B cell (primary cell): ENCODE measurements at regions not wholly inside any gene's neighbourhood (a gene's known extent, or its start where the extent isn't known, plus 50 kb on each side); places are given as distances from the start of the nearest gene placed in this dataset.

Experiments
- ATAC-seq: fragments of 200-7000 bp; cut with Tn5 transposase; one replicate; pipeline ENCODE4 v1.10.0; 2021; ENCODE audit warnings: low read depth, mild to moderate bottlenecking, moderate number of reproducible peaks, moderate library complexity
- CTCF ChIA-PET: fragments of 350-600 bp; sonication (Branson Sonifier 250); formaldehyde crosslinking; loops from one replicate; lab custom pipeline; 2021; ENCODE audit warnings: antibody characterized with exemption, inconsistent platforms; lab: Charles Lee
- POLR2A ChIA-PET: fragments of 350-600 bp; sonication (Branson Sonifier 250); formaldehyde crosslinking; loops from one replicate; lab custom pipeline; 2021; ENCODE audit warnings: antibody characterized with exemption; lab: Charles Lee
- DNase-seq: peaks from one replicate; pipeline ENCODE4 v3.0.0; 2013
- H2AFZ ChIP-seq: 2 replicates; pipeline ENCODE4 v1.6.1; 2012; ENCODE audit warnings: mild to moderate bottlenecking, low read depth, low read length; ENCODE audit not compliant: insufficient read depth, poor library complexity, severe bottlenecking
- H3K27ac ChIP-seq, 2 donors: 1 replicate in 1 of 2; 2 replicates in 1 of 2; pipeline ENCODE4 v1.5.1; 2012 to 2013; ENCODE audit warnings: low read length in 2 of 2, mild to moderate bottlenecking in 2 of 2, moderate library complexity in 1 of 2
- H3K27me3 ChIP-seq, 4 experiments: fragments of 200-600 bp in 1 of 4; sonication (generic) in 1 of 4; replicated peaks in 1 of 4; 1 replicate in 2 of 4; 2 replicates in 2 of 4; pipeline versions ENCODE4 v1.6.1 to v1.7.0; 2013 to 2016; ENCODE audit warnings: low read length in 3 of 4, mild to moderate bottlenecking in 2 of 4, mixed read lengths in 1 of 4, moderate library complexity in 1 of 4; ENCODE audit not compliant: insufficient read depth in 4 of 4, control insufficient read depth in 3 of 4; ENCODE audit errors: control extremely low read depth in 1 of 4
- H3K36me3 ChIP-seq, 2 experiments: replicated peaks in 1 of 2; 1 replicate in 1 of 2; 2 replicates in 1 of 2; pipeline versions ENCODE4 v1.6.1 to v1.7.1; 2013; ENCODE audit warnings: low read length in 1 of 2; ENCODE audit not compliant: insufficient read depth in 2 of 2, control insufficient read depth in 1 of 2; ENCODE audit errors: control extremely low read depth in 1 of 2, extremely low read depth in 1 of 2
- H3K4me1 ChIP-seq, 2 donors: fragments of 200-600 bp in 1 of 2; sonication (generic) in 1 of 2; 1 replicate in 1 of 2; 2 replicates in 1 of 2; pipeline versions ENCODE4 v1.5.1 to v1.6.1; 2013 to 2017; ENCODE audit warnings: low read length in 2 of 2; ENCODE audit not compliant: control insufficient read depth in 2 of 2, insufficient read depth in 2 of 2
- H3K4me2 ChIP-seq: replicated peaks from 2 replicates; pipeline ENCODE3; 2012; ENCODE audit warnings: mild to moderate bottlenecking, low read depth, low read length; ENCODE audit not compliant: poor library complexity, severe bottlenecking
- H3K4me3 ChIP-seq, 5 experiments: fragments of 200-600 bp in 1 of 5; sonication (generic) in 1 of 5; 1 replicate in 3 of 5; 2 replicates in 2 of 5; pipeline versions ENCODE4 v1.5.1 to v1.7.0; 2011 to 2016; ENCODE audit warnings: low read length in 4 of 5, mild to moderate bottlenecking in 4 of 5, low read depth in 2 of 5, control low read depth in 1 of 5, moderate library complexity in 1 of 5; ENCODE audit not compliant: insufficient read depth in 1 of 5; ENCODE audit errors: control extremely low read depth in 1 of 5, extremely low read depth in 1 of 5
- H3K79me2 ChIP-seq: fragments of 200-600 bp; sonication (generic); one replicate; pipeline ENCODE4 v1.6.0; 2016; ENCODE audit warnings: low read length; ENCODE audit not compliant: control insufficient read depth, insufficient read depth
- H3K9ac ChIP-seq: fragments of 200-600 bp; sonication (generic); 2 replicates; pipeline ENCODE4 v1.6.1; 2017; ENCODE audit warnings: mild to moderate bottlenecking, low read length, moderate library complexity
- H3K9me3 ChIP-seq, 3 donors: one replicate each; pipeline versions ENCODE4 v1.6.1 to v1.7.1; 2013; ENCODE audit warnings: low read length in 2 of 3; ENCODE audit not compliant: control insufficient read depth in 2 of 3, insufficient read depth in 1 of 3; ENCODE audit errors: control extremely low read depth in 1 of 3
- H4K20me1 ChIP-seq: 2 replicates; pipeline ENCODE4 v1.6.0; 2012; ENCODE audit warnings: mild to moderate bottlenecking, low read length; ENCODE audit not compliant: insufficient read depth, control insufficient read depth, poor library complexity, severe bottlenecking
- H3K27ac Mint-ChIP-seq: one replicate; pipeline ENCODE4 v1.8.0; 2021; ENCODE audit warnings: mixed read lengths
- H3K27me3 Mint-ChIP-seq: one replicate; pipeline ENCODE4 v1.8.0; 2021; ENCODE audit warnings: mixed read lengths
- H3K4me1 Mint-ChIP-seq: one replicate; pipeline ENCODE4 v1.8.0; 2021; ENCODE audit warnings: mixed read lengths
- H3K4me3 Mint-ChIP-seq: one replicate; pipeline ENCODE4 v1.8.0; 2021; ENCODE audit warnings: mixed read lengths
- H3K9me3 Mint-ChIP-seq: one replicate; pipeline ENCODE4 v1.8.0; 2022; ENCODE audit warnings: mixed read lengths; ENCODE audit not compliant: insufficient read depth
- EZH2 ChIP-seq: IDR thresholded peaks from 2 replicates; pipeline ENCODE4 v1.6.1; 2012; ENCODE audit warnings: borderline replicate concordance, low read depth, mild to moderate bottlenecking, moderate library complexity, low read length; ENCODE audit not compliant: insufficient read depth, poor library complexity, severe bottlenecking
- WGBS: methylation state at CpG from one replicate; pipeline ENCODE4 v1.1.5; 2013; ENCODE audit warnings: missing lambda C conversion rate; ENCODE audit not compliant: insufficient coverage; 5-methylcytosine and 5-hydroxymethylcytosine counted together
- intact Hi-C: fragments of 100-400 bp; cut with micrococcal nuclease; formaldehyde crosslinking; loops from one replicate; pipeline ENCODE4 v1.10.0; 2022
- TF ChIP-seq, protein P1 (sequence below): fragments of 200-600 bp; IDR thresholded peaks from one replicate; pipeline ENCODE4 v1.8.0; 2022; ENCODE audit warnings: antibody characterized with exemption, mild to moderate bottlenecking

DNA sequence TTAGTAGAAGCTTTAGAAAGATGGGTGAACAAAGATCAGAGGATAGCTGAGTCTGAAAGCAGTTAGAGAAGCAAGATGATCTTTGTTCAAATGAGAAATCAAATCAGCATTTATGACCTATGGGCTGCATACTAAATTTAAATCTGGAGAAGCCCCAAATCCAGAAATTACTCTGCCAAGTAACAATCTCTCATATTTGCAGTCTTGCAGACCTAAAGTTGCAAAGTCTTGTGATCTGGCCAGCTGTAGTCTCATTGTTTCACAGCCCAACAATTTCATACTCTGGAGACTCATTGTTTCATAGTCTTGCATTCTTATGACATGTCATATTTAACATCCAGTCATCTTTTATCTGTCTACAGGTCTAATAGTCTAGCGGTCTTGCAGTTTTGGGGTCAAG, 364.9 kb upstream of the RSPO3 start:
- no peak overlapping the region for H3K9ac ChIP-seq
- H3K27me3 Mint-ChIP-seq, result no peaks in the 10 kb centered on the region
- whole genome bisulfite sequencing, result no CpG with 5 or more reads among the region's 1 CpG
- no peaks in the 10 kb centered on the region for H3K27me3 ChIP-seq
- H3K4me1 Mint-ChIP-seq, result no peaks in the 10 kb centered on the region
- H3K4me3 ChIP-seq, result no peak overlapping the region
- DNase-seq, result no peak
- H3K27ac Mint-ChIP-seq, result no peak overlapping the region
- intact Hi-C loops, result no loop called here
- H3K27ac ChIP-seq, result no peak overlapping the region
- H3K36me3 ChIP-seq, result no peaks in the 10 kb centered on the region
- no peak overlapping the region for H3K4me2 ChIP-seq
- no peak overlapping the region for H2AFZ ChIP-seq
- H3K4me1 ChIP-seq, result no peaks in the 10 kb centered on the region
- ChIA-PET POLR2A (no interaction called here), CTCF (no interaction called here)
- H4K20me1 ChIP-seq, result no peaks in the 10 kb centered on the region
- no peaks in the 10 kb centered on the region for H3K9me3 ChIP-seq
- TF ChIP-seq, protein P1, sequence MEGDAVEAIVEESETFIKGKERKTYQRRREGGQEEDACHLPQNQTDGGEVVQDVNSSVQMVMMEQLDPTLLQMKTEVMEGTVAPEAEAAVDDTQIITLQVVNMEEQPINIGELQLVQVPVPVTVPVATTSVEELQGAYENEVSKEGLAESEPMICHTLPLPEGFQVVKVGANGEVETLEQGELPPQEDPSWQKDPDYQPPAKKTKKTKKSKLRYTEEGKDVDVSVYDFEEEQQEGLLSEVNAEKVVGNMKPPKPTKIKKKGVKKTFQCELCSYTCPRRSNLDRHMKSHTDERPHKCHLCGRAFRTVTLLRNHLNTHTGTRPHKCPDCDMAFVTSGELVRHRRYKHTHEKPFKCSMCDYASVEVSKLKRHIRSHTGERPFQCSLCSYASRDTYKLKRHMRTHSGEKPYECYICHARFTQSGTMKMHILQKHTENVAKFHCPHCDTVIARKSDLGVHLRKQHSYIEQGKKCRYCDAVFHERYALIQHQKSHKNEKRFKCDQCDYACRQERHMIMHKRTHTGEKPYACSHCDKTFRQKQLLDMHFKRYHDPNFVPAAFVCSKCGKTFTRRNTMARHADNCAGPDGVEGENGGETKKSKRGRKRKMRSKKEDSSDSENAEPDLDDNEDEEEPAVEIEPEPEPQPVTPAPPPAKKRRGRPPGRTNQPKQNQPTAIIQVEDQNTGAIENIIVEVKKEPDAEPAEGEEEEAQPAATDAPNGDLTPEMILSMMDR, result no peak
- no peak for TF ChIP-seq EZH2
- no peak overlapping the region for H3K4me3 Mint-ChIP-seq
- H3K9me3 Mint-ChIP-seq, result peaks cover 2% of the 10 kb centered on the region
- no peaks in the 10 kb centered on the region for H3K79me2 ChIP-seq
- no peak for ATAC-seq

DNA sequence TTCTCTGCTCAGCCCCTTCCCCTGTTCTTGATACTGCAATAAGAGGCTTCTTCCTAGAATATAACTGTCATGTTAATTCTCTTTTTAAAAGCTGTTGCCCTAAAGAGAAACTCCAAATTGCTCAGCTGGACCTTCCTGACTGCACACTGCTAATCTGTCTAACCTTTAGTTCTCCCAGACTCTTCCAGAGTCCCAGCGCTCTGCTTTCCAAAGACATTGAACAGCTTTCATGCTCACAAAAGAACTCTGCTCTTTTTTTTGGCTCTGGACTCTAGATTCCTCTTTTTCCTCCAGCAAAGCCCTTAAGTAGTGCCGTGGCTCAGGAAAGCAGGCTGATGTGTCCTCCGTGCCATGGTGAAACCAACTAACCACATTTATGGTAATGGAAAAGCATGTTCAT, 356.6 kb upstream of the RSPO3 start:
- H4K20me1 ChIP-seq, result no peaks in the 10 kb centered on the region
- no peak overlapping the region for H3K27ac ChIP-seq
- no peak overlapping the region for H3K4me3 Mint-ChIP-seq
- H3K4me1 ChIP-seq, result no peaks in the 10 kb centered on the region
- ATAC-seq, result no peak
- H3K9me3 Mint-ChIP-seq, result no peaks in the 10 kb centered on the region
- intact Hi-C loops, result no loop called here
- no peaks in the 10 kb centered on the region for H3K27me3 ChIP-seq
- ChIA-PET POLR2A (no interaction called here), CTCF (no interaction called here)
- H3K27me3 Mint-ChIP-seq, result no peaks in the 10 kb centered on the region
- no peaks in the 10 kb centered on the region for H3K36me3 ChIP-seq
- no peak overlapping the region for H3K4me3 ChIP-seq
- H3K4me1 Mint-ChIP-seq, result no peaks in the 10 kb centered on the region
- H3K9ac ChIP-seq, result no peak overlapping the region
- TF ChIP-seq EZH2, result no peak
- DNase-seq, result no peak
- H3K27ac Mint-ChIP-seq, result no peak overlapping the region
- no peak overlapping the region for H2AFZ ChIP-seq
- no peak overlapping the region for H3K4me2 ChIP-seq
- H3K79me2 ChIP-seq, result no peaks in the 10 kb centered on the region
- no peaks in the 10 kb centered on the region for H3K9me3 ChIP-seq
- WGBS, result 85% methylated on average over 1 of the region's 3 CpGs
